H1 (cell line): ENCODE measurements at regions not wholly inside any gene's neighbourhood (a gene's known extent, or its start where the extent isn't known, plus 50 kb on each side); places are given as distances from the start of the nearest gene placed in this dataset.

Experiments
- CTCF ChIA-PET: fragments of 300-600 bp; sonication (Branson Sonifier 250); formaldehyde crosslinking; loops from one replicate; lab custom pipeline; 2021; ENCODE audit not compliant: partially characterized antibody; lab: Charles Lee
- POLR2A ChIA-PET: fragments of 300-600 bp; sonication (Branson Sonifier 250); formaldehyde crosslinking; loops from one replicate; lab custom pipeline; 2021; ENCODE audit warnings: inconsistent platforms; ENCODE audit not compliant: partially characterized antibody; lab: Charles Lee
- DNase-seq, 2 experiments: peaks; one replicate each; pipeline versions ENCODE4 v3.0.0 to v3.0.0-alpha.2; 2010 to 2022; ENCODE audit warnings: low spot score in 2 of 2, low read depth in 1 of 2, mixed read lengths in 1 of 2
- FAIRE-seq: peaks from 2 replicates; lab custom pipeline; 2011; peaks lifted over from hg19 to GRCh38; lab: Jason Lieb, UNC
- H2AFZ ChIP-seq: 2 replicates; pipeline ENCODE4 v1.8.1; 2012; ENCODE audit warnings: low read length, inconsistent platforms
- H2AK5ac ChIP-seq: 2 replicates; pipeline ENCODE4 v1.6.1; 2013; ENCODE audit warnings: low read depth, low read length
- H2BK120ac ChIP-seq: replicated peaks from 2 replicates; pipeline ENCODE3; 2013; ENCODE audit warnings: low read depth, low read length, inconsistent platforms
- H2BK12ac ChIP-seq: 2 replicates; pipeline ENCODE4 v1.6.1; 2013; ENCODE audit warnings: low read depth, low read length
- H2BK15ac ChIP-seq: 2 replicates; pipeline ENCODE4 v1.6.1; 2013; ENCODE audit warnings: low read length
- H2BK20ac ChIP-seq: 2 replicates; pipeline ENCODE4 v1.6.1; 2013; ENCODE audit warnings: low read length
- H2BK5ac ChIP-seq: 2 replicates; pipeline ENCODE4 v1.6.1; 2013; ENCODE audit warnings: low read depth, low read length
- H3K14ac ChIP-seq: 2 replicates; pipeline ENCODE4 v1.6.1; 2013; ENCODE audit warnings: inconsistent platforms; ENCODE audit not compliant: insufficient read length
- H3K18ac ChIP-seq: 2 replicates; pipeline ENCODE4 v1.6.1; 2013; ENCODE audit warnings: low read length; ENCODE audit errors: extremely low read depth
- H3K23ac ChIP-seq: 2 replicates; pipeline ENCODE4 v1.6.1; 2013; ENCODE audit warnings: inconsistent platforms; ENCODE audit not compliant: insufficient read length
- H3K23me2 ChIP-seq: 2 replicates; pipeline ENCODE4 v1.6.1; 2013; ENCODE audit warnings: low read depth, low read length
- H3K27ac ChIP-seq: 2 replicates; pipeline ENCODE4 v1.6.1; 2011; ENCODE audit warnings: low read depth, low read length, inconsistent platforms
- H3K27me3 ChIP-seq, 4 experiments: replicated peaks in 1 of 4; 1 replicate in 1 of 4; 2 replicates in 3 of 4; pipeline versions ENCODE4 v1.6.1 to v1.8.1; 2011 to 2013; ENCODE audit warnings: low read length in 3 of 4, mild to moderate bottlenecking in 3 of 4, inconsistent platforms in 2 of 4, mixed read lengths in 2 of 4, moderate library complexity in 1 of 4; ENCODE audit not compliant: control insufficient read depth in 3 of 4, insufficient read depth in 3 of 4; ENCODE audit errors: extremely low read depth in 1 of 4
- H3K36me3 ChIP-seq, 4 experiments: 2 replicates each; pipeline versions ENCODE4 v1.6.1 to v1.8.1; 2011 to 2013; ENCODE audit warnings: mild to moderate bottlenecking in 4 of 4, low read length in 3 of 4, moderate library complexity in 2 of 4, control low read depth in 1 of 4, inconsistent platforms in 1 of 4; ENCODE audit not compliant: insufficient read depth in 4 of 4, control insufficient read depth in 2 of 4
- H3K4ac ChIP-seq: replicated peaks from 2 replicates; pipeline ENCODE3; 2013; ENCODE audit warnings: low read length, low read depth, mixed read lengths, inconsistent platforms; ENCODE audit not compliant: insufficient read length
- H3K4me1 ChIP-seq, 4 experiments: replicated peaks in 1 of 4; 1 replicate in 1 of 4; 2 replicates in 3 of 4; pipeline versions ENCODE4 v1.6.1 to v1.8.1; 2011 to 2013; ENCODE audit warnings: low read length in 3 of 4, inconsistent platforms in 2 of 4, mixed read lengths in 1 of 4; ENCODE audit not compliant: insufficient read depth in 4 of 4, control insufficient read depth in 3 of 4
- H3K4me2 ChIP-seq, 2 experiments: 2 replicates each; pipeline versions ENCODE4 v1.6.1 to v1.8.1; 2011 to 2013; ENCODE audit warnings: low read depth in 2 of 2, low read length in 2 of 2, control low read depth in 1 of 2, inconsistent platforms in 1 of 2, mild to moderate bottlenecking in 1 of 2; ENCODE audit not compliant: insufficient read depth in 1 of 2
- H3K4me3 ChIP-seq, 4 experiments: fragments of 200-600, 300-600 bp in 1 of 4; sonication (generic), shearing (Covaris generic), sonication (Bioruptor Twin) in 1 of 4; 2 replicates each; pipeline versions ENCODE4 v1.5.1 to v1.8.1; 2011 to 2016; ENCODE audit warnings: low read length in 4 of 4, low read depth in 3 of 4, control low read depth in 2 of 4, inconsistent platforms in 2 of 4, mild to moderate bottlenecking in 2 of 4, mixed read lengths in 1 of 4, moderate library complexity in 1 of 4; ENCODE audit not compliant: insufficient read depth in 2 of 4; ENCODE audit errors: extremely low read depth in 1 of 4
- H3K56ac ChIP-seq: replicated peaks from 2 replicates; pipeline ENCODE3; 2013; ENCODE audit warnings: low read depth, mild to moderate bottlenecking, mixed read lengths, low read length, inconsistent platforms; ENCODE audit not compliant: insufficient read length
- H3K79me1 ChIP-seq: 2 replicates; pipeline ENCODE4 v1.6.1; 2013; ENCODE audit warnings: low read depth, low read length, control low read depth
- H3K79me2 ChIP-seq, 2 experiments: 2 replicates each; pipeline versions ENCODE4 v1.6.1 to v1.8.1; 2012 to 2013; ENCODE audit warnings: low read length in 2 of 2, mild to moderate bottlenecking in 2 of 2, inconsistent platforms in 1 of 2; ENCODE audit not compliant: insufficient read depth in 2 of 2, control insufficient read depth in 1 of 2
- H3K9ac ChIP-seq, 4 experiments: replicated peaks in 1 of 4; 1 replicate in 1 of 4; 2 replicates in 3 of 4; pipeline versions ENCODE4 v1.6.1 to v1.8.1; 2011 to 2013; ENCODE audit warnings: low read depth in 3 of 4, low read length in 3 of 4, control low read depth in 2 of 4, mild to moderate bottlenecking in 2 of 4, moderate library complexity in 2 of 4, inconsistent platforms in 1 of 4; ENCODE audit errors: extremely low read depth in 1 of 4
- H3K9me3 ChIP-seq, 2 experiments: 2 replicates each; pipeline versions ENCODE4 v1.6.1 to v1.8.1; 2012 to 2013; ENCODE audit warnings: mild to moderate bottlenecking in 2 of 2, moderate library complexity in 2 of 2, control low read depth in 1 of 2, inconsistent platforms in 1 of 2, low read depth in 1 of 2, low read length in 1 of 2, mixed read lengths in 1 of 2; ENCODE audit not compliant: insufficient read depth in 2 of 2
- H4K20me1 ChIP-seq, 2 experiments: replicated peaks in 1 of 2; 2 replicates each; pipeline versions ENCODE3 to v1.8.1; 2011 to 2013; ENCODE audit warnings: inconsistent platforms in 2 of 2, low read length in 2 of 2, mild to moderate bottlenecking in 1 of 2; ENCODE audit not compliant: insufficient read depth in 2 of 2, control insufficient read depth in 1 of 2
- H4K5ac ChIP-seq: 2 replicates; pipeline ENCODE4 v1.6.1; 2013; ENCODE audit warnings: low read length, low read depth, mixed read lengths, inconsistent platforms; ENCODE audit not compliant: insufficient read length
- H4K8ac ChIP-seq: 2 replicates; pipeline ENCODE4 v1.8.0; 2013; ENCODE audit warnings: mild to moderate bottlenecking, moderate library complexity, low read length, inconsistent platforms; ENCODE audit not compliant: insufficient read depth; ENCODE audit errors: extremely low read depth
- H4K91ac ChIP-seq: replicated peaks from 2 replicates; pipeline ENCODE3; 2013; ENCODE audit warnings: low read length, mixed read lengths, inconsistent platforms; ENCODE audit not compliant: insufficient read length
- GTF2F1 ChIP-seq: IDR thresholded peaks from 2 replicates; pipeline ENCODE4 v1.6.1; 2012; ENCODE audit warnings: low read depth, low read length, improper control_type of control experiment, borderline replicate concordance
- KDM4A ChIP-seq: IDR thresholded peaks from one replicate; pipeline ENCODE4 v1.7.1; 2012; ENCODE audit warnings: low read depth, mild to moderate bottlenecking, moderate library complexity, low read length, inconsistent platforms; ENCODE audit not compliant: severe bottlenecking
- NRF1 ChIP-seq: IDR thresholded peaks from 2 replicates; pipeline ENCODE4 v1.6.1; 2011; ENCODE audit warnings: mild to moderate bottlenecking, low read depth, low read length, improper control_type of control experiment
- RAD21 ChIP-seq, 2 experiments: IDR thresholded peaks in 1 of 2; conservative IDR thresholded peaks in 1 of 2; 2 replicates each; pipeline ENCODE4 v1.6.1; 2011; ENCODE audit warnings: low read depth in 2 of 2, low read length in 2 of 2, improper control_type of control experiment in 1 of 2, inconsistent platforms in 1 of 2, mild to moderate bottlenecking in 1 of 2, moderate library complexity in 1 of 2
- SIX5 ChIP-seq: IDR thresholded peaks from 2 replicates; pipeline ENCODE4 v1.6.1; 2011; ENCODE audit warnings: mild to moderate bottlenecking, low read depth, low read length
- WGBS, 2 experiments: shearing (Covaris generic) in 1 of 2; methylation state at CpG; one replicate each; pipeline versions ENCODE4 v1.1.6 to v1.1.7; 2013 to 2015; ENCODE audit warnings: low lambda C conversion rate in 2 of 2, mixed read lengths in 2 of 2, inconsistent platforms in 1 of 2, low coverage in 1 of 2, missing lambda C conversion rate in 1 of 2; ENCODE audit not compliant: insufficient replicate concordance in 2 of 2, insufficient coverage in 1 of 2, insufficient read length in 1 of 2; ENCODE audit errors: extremely low coverage in 1 of 2, missing lambda C conversion rate in 1 of 2; 5-methylcytosine and 5-hydroxymethylcytosine counted together
- TF ChIP-seq, protein P1 (sequence below): IDR thresholded peaks from 2 replicates; pipeline ENCODE4 v1.6.1; 2012; ENCODE audit warnings: low read length, inconsistent platforms

DNA sequence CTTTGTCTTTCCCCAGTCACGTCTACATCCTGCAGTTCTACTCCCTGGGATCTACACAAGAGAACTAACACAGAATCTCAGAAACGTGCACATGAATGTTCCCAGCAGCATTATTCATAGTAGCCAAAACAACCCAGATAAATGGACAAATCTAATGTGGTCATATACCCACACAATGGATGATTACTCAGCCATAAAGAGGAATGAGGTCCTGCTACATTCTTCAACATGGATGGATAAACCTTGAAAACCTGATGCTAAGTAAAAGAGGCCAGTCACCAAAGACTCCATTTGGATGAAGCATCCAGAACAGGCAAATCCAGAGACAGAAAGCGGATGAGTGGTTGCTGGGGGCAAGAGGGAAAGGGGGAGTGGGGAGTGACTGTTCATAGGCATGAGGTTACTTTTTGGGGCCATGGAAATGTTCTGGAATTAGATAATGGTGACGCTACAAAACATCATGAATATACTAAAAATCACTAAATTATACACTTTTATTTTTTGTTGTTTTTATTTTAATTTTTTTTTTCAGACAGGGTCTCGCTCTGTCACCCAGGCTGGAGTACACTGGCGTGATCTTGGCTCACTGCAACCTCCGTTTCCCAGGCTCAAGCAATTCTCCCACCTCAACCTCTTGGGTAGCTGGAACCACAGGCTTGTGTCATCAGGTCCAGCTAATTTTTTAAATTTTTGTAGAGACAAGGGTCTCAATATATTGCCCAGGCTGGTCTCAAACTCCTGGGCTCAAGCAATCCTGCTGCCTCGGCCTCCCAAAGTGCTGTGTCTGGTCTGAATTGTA, 50.8 kb upstream of the DSN1 start:
- Histone ChIP-seq H2BK20ac (no peak overlapping the region), H3K79me1 (no peaks in the 10 kb centered on the region; the same call in 1 of the 2 replicates), H3K4me3 (no peak overlapping the region), H2BK15ac (no peak overlapping the region), H3K4me1 (peaks cover 3 to 10% (median 6%) of the 10 kb centered on the region in 4 experiments; a peak in 5 of 7 replicates), H2BK12ac (no peak overlapping the region), H3K27me3 (no peaks in the 10 kb centered on the region), H4K91ac (no peak overlapping the region), H4K8ac (no peak overlapping the region), H2BK5ac (no peak overlapping the region), H3K27ac (no peak overlapping the region), H2BK120ac (no peak overlapping the region), H2AK5ac (no peak overlapping the region), H3K23me2 (no peaks in the 10 kb centered on the region), H4K20me1 (no peaks in the 10 kb centered on the region), H3K9ac (no peak overlapping the region), H3K56ac (no peak overlapping the region), H3K4ac (no peak overlapping the region), H3K14ac (no peak overlapping the region), H3K4me2 (no peak overlapping the region), H4K5ac (no peak overlapping the region), H3K36me3 (peaks cover 6 to 20% (median 11%) of the 10 kb centered on the region in 4 experiments; a peak in 7 of 8 replicates), H3K79me2 (no peaks in the 10 kb centered on the region), H3K23ac (no peak overlapping the region), H3K9me3 (no peaks in the 10 kb centered on the region), H3K18ac (no peak overlapping the region), H2AFZ (no peak overlapping the region)
- POLR2A ChIA-PET, result interaction anchor here (0.9 to 1.9 kb wide), 3 partner anchors 9 to 35 kb away, joined by 3 to 10 read pairs (median 4); no protein-coding TSS in a partner anchor
- FAIRE-seq, result no peak
- 94% methylated on average over 8 of the region's 8 CpGs; no CpG with 5 or more reads in 1 of the 2 experiments for WGBS, 2 experiments
- CTCF ChIA-PET, result interaction anchor here (0.6 to 1.7 kb wide), 4 partner anchors 9 to 1602 kb away, joined by 3 to 4 read pairs (median 4); no protein-coding TSS in a partner anchor
- DNase-seq, result no peak
- TF ChIP-seq, protein P1, sequence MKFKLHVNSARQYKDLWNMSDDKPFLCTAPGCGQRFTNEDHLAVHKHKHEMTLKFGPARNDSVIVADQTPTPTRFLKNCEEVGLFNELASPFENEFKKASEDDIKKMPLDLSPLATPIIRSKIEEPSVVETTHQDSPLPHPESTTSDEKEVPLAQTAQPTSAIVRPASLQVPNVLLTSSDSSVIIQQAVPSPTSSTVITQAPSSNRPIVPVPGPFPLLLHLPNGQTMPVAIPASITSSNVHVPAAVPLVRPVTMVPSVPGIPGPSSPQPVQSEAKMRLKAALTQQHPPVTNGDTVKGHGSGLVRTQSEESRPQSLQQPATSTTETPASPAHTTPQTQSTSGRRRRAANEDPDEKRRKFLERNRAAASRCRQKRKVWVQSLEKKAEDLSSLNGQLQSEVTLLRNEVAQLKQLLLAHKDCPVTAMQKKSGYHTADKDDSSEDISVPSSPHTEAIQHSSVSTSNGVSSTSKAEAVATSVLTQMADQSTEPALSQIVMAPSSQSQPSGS, result no peak
- TF ChIP-seq RAD21 (IDR thresholded peaks at IDR 0.05 in 1 of 2, conservative IDR thresholded peaks at IDR 0.05 in 1 of 2; ENCODE audit: low read depth in 2 of 2, low read length in 2 of 2) (no peak), KDM4A (no peak), GTF2F1 (no peak), SIX5 (no peak), NRF1 (no peak)
